IMR-90 (cell line): ENCODE measurements at regions not wholly inside any gene's neighbourhood (a gene's known extent, or its start where the extent isn't known, plus 50 kb on each side); places are given as distances from the start of the nearest gene placed in this dataset.
A peak's percentile ranks its signal among the peaks of the same experiment; 100 is the strongest.

Source experiments
- ATAC-seq: fragments of 200-7000 bp; cut with Tn5 transposase; 2 replicates; pipeline ENCODE4 v1.9.1; 2020; ENCODE audit warnings: low read depth, mild to moderate bottlenecking, moderate library complexity
- BruUV-seq: library from RNA; stranded (reverse); fragments of 400-500 nt; replicated peaks from 2 replicates; lab custom pipeline; 2021; lab: Mats Ljungman, UMichigan
- CTCF ChIA-PET: fragments of 300-600 bp; formaldehyde crosslinking; extraction: SDS; loops from one replicate; lab custom pipeline; 2021; ENCODE audit warnings: antibody characterized with exemption; lab: Yijun Ruan, JAX
- POLR2A ChIA-PET: fragments of 300-600 bp; sonication (Branson Sonifier 250); formaldehyde crosslinking; loops from one replicate; lab custom pipeline; 2022; ENCODE audit warnings: antibody characterized with exemption; ENCODE audit not compliant: unreplicated experiment; lab: Charles Lee
- DNase-seq: peaks from one replicate; pipeline ENCODE4 v3.0.0; 2013
- H2AFZ ChIP-seq: replicated peaks from 2 replicates; pipeline ENCODE3; 2013; ENCODE audit warnings: low read length, mild to moderate bottlenecking; ENCODE audit not compliant: poor library complexity
- H2AK5ac ChIP-seq: 2 replicates; pipeline ENCODE4 v1.6.1; 2013; ENCODE audit warnings: low read depth, low read length, inconsistent platforms
- H2AK9ac ChIP-seq: replicated peaks from 2 replicates; pipeline ENCODE3; 2013; ENCODE audit warnings: mild to moderate bottlenecking, low read depth, low read length, moderate library complexity; ENCODE audit not compliant: poor library complexity
- H2BK120ac ChIP-seq: 2 replicates; pipeline ENCODE4 v1.6.1; 2013; ENCODE audit warnings: low read depth, low read length, inconsistent platforms
- H2BK15ac ChIP-seq: 3 replicates; pipeline ENCODE4 v1.6.1; 2013; ENCODE audit warnings: low read depth, low read length, inconsistent platforms
- H2BK20ac ChIP-seq: 2 replicates; pipeline ENCODE4 v1.6.1; 2013; ENCODE audit warnings: low read depth, mild to moderate bottlenecking, inconsistent platforms, low read length, moderate library complexity
- H2BK5ac ChIP-seq: 2 replicates; pipeline ENCODE4 v1.6.1; 2013; ENCODE audit warnings: mild to moderate bottlenecking, low read depth, low read length, inconsistent platforms; ENCODE audit not compliant: poor library complexity, severe bottlenecking
- H3K14ac ChIP-seq: replicated peaks from 2 replicates; pipeline ENCODE4 v1.6.1; 2013; ENCODE audit warnings: low read depth, low read length, inconsistent platforms
- H3K18ac ChIP-seq: 2 replicates; pipeline ENCODE4 v1.6.1; 2013; ENCODE audit warnings: low read depth, low read length, control low read depth
- H3K23ac ChIP-seq: 2 replicates; pipeline ENCODE4 v1.6.1; 2013; ENCODE audit warnings: low read depth, low read length, inconsistent platforms
- H3K27ac ChIP-seq: 2 replicates; pipeline ENCODE4 v1.5.1; 2013; ENCODE audit warnings: mild to moderate bottlenecking, control low read depth, low read length; ENCODE audit not compliant: insufficient read depth
- H3K27me3 ChIP-seq: 2 replicates; pipeline ENCODE4 v1.6.1; 2013; ENCODE audit warnings: low read length; ENCODE audit not compliant: control insufficient read depth, insufficient read depth
- H3K36me3 ChIP-seq: 2 replicates; pipeline ENCODE4 v1.6.1; 2013; ENCODE audit warnings: low read length, mixed read lengths; ENCODE audit not compliant: control insufficient read depth, insufficient read depth
- H3K4ac ChIP-seq: 2 replicates; pipeline ENCODE4 v1.6.1; 2013; ENCODE audit warnings: low read depth, low read length, inconsistent platforms
- H3K4me1 ChIP-seq: 2 replicates; pipeline ENCODE4 v1.6.1; 2013; ENCODE audit warnings: low read length, mixed read lengths; ENCODE audit not compliant: control insufficient read depth, insufficient read depth
- H3K4me2 ChIP-seq: 2 replicates; pipeline ENCODE4 v1.6.1; 2013; ENCODE audit warnings: low read depth, mild to moderate bottlenecking, control low read depth, low read length, moderate library complexity
- H3K4me3 ChIP-seq: 2 replicates; pipeline ENCODE4 v1.5.1; 2013; ENCODE audit warnings: low read depth, mild to moderate bottlenecking, control low read depth, low read length, moderate library complexity; ENCODE audit not compliant: insufficient read depth
- H3K56ac ChIP-seq: 2 replicates; pipeline ENCODE4 v1.6.1; 2013; ENCODE audit warnings: low read length, inconsistent platforms; ENCODE audit not compliant: insufficient read depth; ENCODE audit errors: extremely low read depth
- H3K79me1 ChIP-seq, 2 experiments: 2 replicates each; pipeline ENCODE4 v1.6.1; 2013; ENCODE audit warnings: low read length in 2 of 2, inconsistent platforms in 1 of 2, low read depth in 1 of 2
- H3K9ac ChIP-seq: 2 replicates; pipeline ENCODE4 v1.6.1; 2013; ENCODE audit warnings: low read depth, low read length, control low read depth
- H3K9me1 ChIP-seq: 2 replicates; pipeline ENCODE4 v1.6.1; 2013; ENCODE audit warnings: low read length, inconsistent platforms; ENCODE audit not compliant: insufficient read depth
- H3K9me3 ChIP-seq: 2 replicates; pipeline ENCODE4 v1.6.1; 2013; ENCODE audit warnings: low read length; ENCODE audit not compliant: control insufficient read depth, insufficient read depth
- H4K20me1 ChIP-seq: 2 replicates; pipeline ENCODE4 v1.6.1; 2013; ENCODE audit warnings: low read length, inconsistent platforms; ENCODE audit not compliant: insufficient read depth
- H4K5ac ChIP-seq: 2 replicates; pipeline ENCODE4 v1.6.1; 2013; ENCODE audit warnings: mild to moderate bottlenecking, low read depth, low read length, control low read depth
- H4K8ac ChIP-seq, 2 experiments: 2 replicates each; pipeline ENCODE4 v1.6.1; 2013; ENCODE audit warnings: low read depth in 2 of 2, low read length in 2 of 2, control low read depth in 1 of 2, inconsistent platforms in 1 of 2
- H4K91ac ChIP-seq: 2 replicates; pipeline ENCODE4 v1.6.1; 2013; ENCODE audit warnings: low read depth, low read length, inconsistent platforms; ENCODE audit not compliant: insufficient read depth
- BHLHE40 ChIP-seq: fragments of 150-350 bp; IDR thresholded peaks from 2 replicates; pipeline ENCODE4 v1.6.1; 2016; ENCODE audit warnings: mild to moderate bottlenecking, low read depth, low read length
- CTCF ChIP-seq: conservative IDR thresholded peaks from 2 replicates; pipeline ENCODE4 v1.5.1; 2012; ENCODE audit warnings: mild to moderate bottlenecking, low read depth, low read length, improper control_type of control experiment
- FOS ChIP-seq: fragments of 150-350 bp; IDR thresholded peaks from 2 replicates; pipeline ENCODE4 v1.6.1; 2016; ENCODE audit warnings: low read depth, low read length
- MAFK ChIP-seq: IDR thresholded peaks from 2 replicates; pipeline ENCODE4 v1.6.1; 2012; ENCODE audit warnings: low read depth, low read length, improper control_type of control experiment
- MAZ ChIP-seq: IDR thresholded peaks from 2 replicates; pipeline ENCODE4 v1.6.1; 2012; ENCODE audit warnings: low read depth, mild to moderate bottlenecking, low read length, improper control_type of control experiment, moderate library complexity, borderline replicate concordance
- MXI1 ChIP-seq: IDR thresholded peaks from 2 replicates; pipeline ENCODE4 v1.6.1; 2012; ENCODE audit warnings: low read depth, mild to moderate bottlenecking, low read length, moderate library complexity, borderline replicate concordance
- NFE2L2 ChIP-seq: fragments of 150-350 bp; IDR thresholded peaks from 2 replicates; pipeline ENCODE4 v1.6.1; 2016; ENCODE audit warnings: low read depth, mild to moderate bottlenecking, low read length
- POLR2A ChIP-seq: IDR thresholded peaks from 2 replicates; pipeline ENCODE4 v1.6.1; 2012; ENCODE audit warnings: mild to moderate bottlenecking, low read depth, low read length
- RAD21 ChIP-seq: IDR thresholded peaks from 2 replicates; pipeline ENCODE4 v1.6.1; 2012; ENCODE audit warnings: low read length, improper control_type of control experiment
- RFX5 ChIP-seq: IDR thresholded peaks from 2 replicates; pipeline ENCODE4 v1.8.0; 2012; ENCODE audit warnings: low read depth, mild to moderate bottlenecking, low read length, moderate library complexity
- SMC3 ChIP-seq: fragments of 150-350 bp; IDR thresholded peaks from 2 replicates; pipeline ENCODE4 v1.6.1; 2016; ENCODE audit warnings: low read depth, mild to moderate bottlenecking, antibody characterized with exemption, low read length, moderate library complexity
- WGBS, 2 experiments: methylation state at CpG; one replicate each; pipeline versions ENCODE4 v1.1.5 to v1.1.7; 2013; ENCODE audit warnings: missing lambda C conversion rate in 2 of 2; ENCODE audit not compliant: insufficient read length in 1 of 2; ENCODE audit errors: extremely low coverage in 2 of 2; 5-methylcytosine and 5-hydroxymethylcytosine counted together
- dilution Hi-C: fragments of 300-500 bp; cut with HindIII; formaldehyde crosslinking; loops from one replicate; pipeline ENCODE4 v1.14.3; 2018; ENCODE audit warnings: low sequenced_read_pairs; ENCODE audit not compliant: unreplicated experiment
- in situ Hi-C: fragments of 300-500 bp; cut with MboI; formaldehyde crosslinking; loops from 3 replicates; pipeline ENCODE4 v1.14.3; 2019; ENCODE audit warnings: low sequenced_read_pairs, inconsistent platforms, mixed read lengths
- intact Hi-C: fragments of 100-400 bp; cut with micrococcal nuclease; formaldehyde crosslinking; loops from 2 replicates; pipeline ENCODE4 v1.10.0; 2022

GRCh38 chr18:29028560-29028959, 851.6 kb upstream of the CDH2 start:
- no peaks in the 10 kb centered on the region for H3K27me3 ChIP-seq
- no peak overlapping the region for H2AK5ac ChIP-seq
- H3K79me1 ChIP-seq: no peaks in the 10 kb centered on the region
- CTCF ChIA-PET: no interaction called here
- H2BK5ac ChIP-seq: no peak overlapping the region
- no peaks in the 10 kb centered on the region for H3K36me3 ChIP-seq
- H3K9me1 ChIP-seq: no peaks in the 10 kb centered on the region
- H2AK9ac ChIP-seq: no peak overlapping the region
- H3K23ac ChIP-seq: no peak overlapping the region
- H4K91ac ChIP-seq: no peak overlapping the region
- peak overlapping the region; percentile 19 for H2AFZ ChIP-seq
- no peak overlapping the region for H3K9ac ChIP-seq
- no peak overlapping the region for H3K4me2 ChIP-seq
- intact Hi-C loops (no loop called here), dilution Hi-C loops (no loop called here), in situ Hi-C loops (no loop called here)
- H4K20me1 ChIP-seq: no peaks in the 10 kb centered on the region
- no peak overlapping the region for H3K27ac ChIP-seq
- H3K9me3 ChIP-seq: no peaks in the 10 kb centered on the region
- H3K4ac ChIP-seq: no peak overlapping the region
- H3K4me1 ChIP-seq: no peaks in the 10 kb centered on the region
- TF ChIP-seq RAD21 (no peak), MAZ (no peak), CTCF (no peak), POLR2A (no peak), MAFK (no peak), NFE2L2 (no peak), BHLHE40 (no peak), SMC3 (no peak), FOS (no peak), RFX5 (no peak), MXI1 (no peak)
- H4K8ac ChIP-seq: 0 out of 4 replicates have a peak overlapping the region, but pooled peaks of 1 of the 2 experiments have one; percentile 13
- no peak overlapping the region for H3K4me3 ChIP-seq
- no CpG with 5 or more reads among the region's 1 CpG for WGBS, 2 experiments
- H3K14ac ChIP-seq: no peak overlapping the region
- no peak overlapping the region for H3K56ac ChIP-seq
- no peak overlapping the region for H3K18ac ChIP-seq
- ATAC-seq (no peak), DNase-seq (peak; percentile 2)
- H2BK120ac ChIP-seq: no peak overlapping the region
- no peak overlapping the region for H2BK15ac ChIP-seq
- POLR2A ChIA-PET: no interaction called here
- H2BK20ac ChIP-seq: no peak overlapping the region
- H4K5ac ChIP-seq: no peak overlapping the region
- no TSS peak for BruUV-seq
